ENCODE measurements at regions not wholly inside any gene's neighbourhood (a gene's known extent, or its start where the extent isn't known, plus 50 kb on each side); places are given as distances from the start of the nearest gene placed in this dataset.

DNA sequence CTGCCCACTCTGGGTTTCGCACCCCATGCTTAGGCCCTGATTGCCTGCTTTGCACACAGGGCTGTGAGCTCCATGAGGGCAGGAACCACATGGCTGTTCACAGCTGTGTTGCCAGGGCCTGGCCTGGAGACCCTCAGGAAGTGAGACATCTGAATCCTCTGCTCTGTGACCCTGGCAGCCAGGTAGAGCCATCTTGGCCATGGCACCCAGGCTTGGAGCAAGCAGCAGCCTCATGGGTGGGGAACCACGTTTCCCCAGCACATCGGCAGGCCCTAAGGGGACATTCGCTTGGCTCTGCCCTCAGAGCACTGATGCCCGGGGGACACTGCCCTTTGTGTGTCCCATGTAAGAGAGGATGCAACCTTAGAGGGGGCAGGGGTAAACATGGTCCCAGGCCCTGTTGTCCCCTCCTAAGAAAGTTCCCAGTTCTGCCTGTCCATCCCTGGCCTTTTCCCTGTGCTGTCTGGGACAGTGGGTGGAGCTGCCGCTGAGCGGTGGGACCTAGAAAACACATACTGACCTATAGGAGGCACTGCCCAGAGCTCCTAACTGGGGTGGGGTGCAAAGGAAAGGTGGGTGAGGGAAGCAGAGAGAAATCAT is 144.1 kb upstream of the IER5L start:
- no peak overlapping the region for H3K9ac ChIP-seq (ENCODE audit: low read depth in 1 of 2, low read length in 2 of 2)
- H3K36me3 ChIP-seq (ENCODE audit: control insufficient read depth in 2 of 2, insufficient read depth in 2 of 2, low read length in 2 of 2) = no peaks in the 10 kb centered on the region
- H3K9me3 ChIP-seq (ENCODE audit: control insufficient read depth in 2 of 2, low read length in 2 of 2) = no peaks in the 10 kb centered on the region
- no peaks in the 10 kb centered on the region for H3K27me3 ChIP-seq (ENCODE audit: control insufficient read depth in 2 of 2, insufficient read depth in 2 of 2, low read length in 2 of 2)
- no peak overlapping the region for H3K27ac ChIP-seq (ENCODE audit: low read depth in 2 of 2, low read length in 2 of 2)
- peaks cover 14% of the 10 kb centered on the region in 2 donors for H3K4me1 ChIP-seq (ENCODE audit: control insufficient read depth in 2 of 2, insufficient read depth in 2 of 2, low read length in 2 of 2)
- H3K4me3 ChIP-seq (ENCODE audit: low read length in 2 of 2) = no peak overlapping the region

DNA sequence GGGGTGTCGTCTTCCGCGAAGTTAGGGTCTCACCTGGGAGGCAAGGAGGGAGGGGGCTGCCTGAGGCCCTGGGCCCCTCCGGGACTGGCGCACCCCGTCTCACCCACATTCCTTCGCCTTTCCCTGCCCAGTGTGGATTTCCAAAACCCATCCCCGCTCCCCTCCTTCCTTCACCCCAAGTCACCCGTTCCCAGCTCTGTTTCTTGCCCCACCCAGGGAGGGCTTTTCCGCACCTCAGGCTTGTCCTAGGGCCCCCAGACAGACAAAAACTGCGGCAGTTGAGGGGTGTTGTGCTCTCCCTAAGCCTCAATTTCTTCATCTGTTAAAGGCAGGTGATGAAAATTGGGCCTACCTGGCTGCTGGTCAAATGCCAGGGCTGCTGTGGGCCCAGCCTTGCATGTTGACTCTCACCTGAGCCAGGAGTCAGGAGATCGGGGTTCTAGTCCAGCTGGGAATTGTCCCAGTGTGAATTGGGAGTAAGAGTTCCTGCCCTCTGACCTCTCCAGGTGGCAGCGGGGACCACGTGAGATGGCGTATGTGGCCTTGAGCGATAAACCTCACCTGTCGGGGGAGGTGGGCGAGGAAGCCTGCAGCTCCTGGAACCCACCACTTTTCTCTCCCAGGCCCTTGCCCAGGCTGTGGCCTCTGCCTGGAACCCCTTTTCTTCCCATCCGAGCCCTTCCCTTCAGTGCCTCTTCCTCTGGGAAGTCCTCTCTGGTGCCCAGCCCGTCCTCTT is 143.4 kb upstream of the IER5L start:
- peak overlapping the region; percentile 62 to 71 for H3K27ac ChIP-seq (ENCODE audit: low read depth in 2 of 2, low read length in 2 of 2)
- H3K9me3 ChIP-seq (ENCODE audit: control insufficient read depth in 2 of 2, low read length in 2 of 2) = no peaks in the 10 kb centered on the region
- H3K4me1 ChIP-seq (ENCODE audit: control insufficient read depth in 2 of 2, insufficient read depth in 2 of 2, low read length in 2 of 2) = peaks cover 14% of the 10 kb centered on the region in 2 donors
- H3K4me3 ChIP-seq (ENCODE audit: low read length in 2 of 2) = peak overlapping the region; percentile 46 to 47
- no peaks in the 10 kb centered on the region for H3K36me3 ChIP-seq (ENCODE audit: control insufficient read depth in 2 of 2, insufficient read depth in 2 of 2, low read length in 2 of 2)
- H3K9ac ChIP-seq (ENCODE audit: low read depth in 1 of 2, low read length in 2 of 2) = peak overlapping the region in 1 of 2 donors; percentile 65
- H3K27me3 ChIP-seq (ENCODE audit: control insufficient read depth in 2 of 2, insufficient read depth in 2 of 2, low read length in 2 of 2) = no peaks in the 10 kb centered on the region

DNA sequence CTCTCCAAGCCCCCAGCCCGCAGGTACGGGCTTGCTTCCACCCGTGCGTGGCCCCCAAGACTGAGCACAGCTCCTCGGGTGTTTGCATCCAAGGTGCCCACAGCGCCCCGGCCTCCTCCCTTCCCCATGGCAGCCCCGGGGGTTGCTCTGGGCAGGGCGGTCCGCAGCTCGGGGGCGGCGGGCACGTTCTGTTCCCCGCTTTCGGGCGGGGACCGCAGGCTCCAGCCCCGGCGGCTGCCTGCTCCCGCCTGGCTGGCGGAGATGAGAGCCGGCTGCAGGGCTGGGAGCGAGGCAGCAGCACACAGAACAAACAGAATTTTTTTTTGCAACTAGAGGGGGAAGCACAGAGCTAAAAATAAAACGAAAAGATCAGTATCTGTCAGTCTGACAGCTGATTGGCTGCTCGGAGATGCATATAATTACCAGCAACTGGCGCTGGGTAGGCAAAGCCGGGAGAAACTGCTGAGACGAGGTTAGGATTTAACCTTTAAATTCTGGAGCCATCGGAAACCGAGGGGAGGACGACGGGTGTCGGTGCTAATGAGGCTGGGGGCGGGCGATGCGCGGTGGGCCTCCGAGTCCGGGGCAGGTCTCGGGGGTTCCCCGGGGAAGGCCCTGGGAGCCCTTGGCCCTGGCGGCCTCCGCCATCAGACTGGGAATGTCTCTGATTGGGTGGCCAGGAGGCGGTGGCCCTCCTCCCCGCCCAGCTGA is 142.7 kb upstream of the IER5L start:
- Histone ChIP-seq H3K4me3 (ENCODE audit: low read length in 2 of 2) (peak overlapping the region; percentile 54 to 63), H3K27ac (ENCODE audit: low read depth in 2 of 2, low read length in 2 of 2) (peak overlapping the region; percentile 71 to 77), H3K36me3 (ENCODE audit: control insufficient read depth in 2 of 2, insufficient read depth in 2 of 2, low read length in 2 of 2) (no peaks in the 10 kb centered on the region), H3K9me3 (ENCODE audit: control insufficient read depth in 2 of 2, low read length in 2 of 2) (no peaks in the 10 kb centered on the region), H3K9ac (ENCODE audit: low read depth in 1 of 2, low read length in 2 of 2) (peak overlapping the region; percentile 52 to 65), H3K4me1 (ENCODE audit: control insufficient read depth in 2 of 2, insufficient read depth in 2 of 2, low read length in 2 of 2) (peaks cover 14% of the 10 kb centered on the region in 2 donors), H3K27me3 (ENCODE audit: control insufficient read depth in 2 of 2, insufficient read depth in 2 of 2, low read length in 2 of 2) (no peaks in the 10 kb centered on the region)

DNA sequence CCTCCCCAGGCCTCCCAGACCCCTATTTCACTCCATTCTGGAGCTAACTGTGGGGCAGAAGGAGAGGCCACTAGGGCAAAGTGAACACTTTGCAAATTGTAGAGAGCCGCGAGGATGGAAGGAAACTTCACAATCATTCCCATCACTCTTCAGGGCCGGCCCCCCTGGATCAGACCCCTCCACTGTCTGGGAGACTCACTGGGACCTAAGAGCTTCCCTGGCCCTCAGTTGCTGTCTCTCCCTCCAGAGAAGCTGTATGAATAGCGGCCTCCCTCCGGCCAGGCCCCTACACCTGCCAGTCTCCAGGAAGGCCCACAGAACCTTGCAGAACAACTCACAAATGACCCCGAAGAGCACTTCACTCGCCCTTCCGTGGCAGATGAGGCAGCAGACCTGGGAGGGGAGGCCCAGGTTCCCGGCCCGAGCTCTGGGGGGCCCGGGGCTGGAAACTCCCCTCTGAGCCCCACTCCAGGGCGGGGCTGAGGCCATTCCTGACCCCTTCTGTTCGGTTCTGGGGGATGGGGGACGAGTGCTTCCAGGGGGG is 141.9 kb upstream of the IER5L start:
- Histone ChIP-seq H3K9me3 (ENCODE audit: control insufficient read depth in 2 of 2, low read length in 2 of 2) (no peaks in the 10 kb centered on the region), H3K27ac (ENCODE audit: low read depth in 2 of 2, low read length in 2 of 2) (peak overlapping the region; percentile 71 to 77), H3K27me3 (ENCODE audit: control insufficient read depth in 2 of 2, insufficient read depth in 2 of 2, low read length in 2 of 2) (no peaks in the 10 kb centered on the region), H3K9ac (ENCODE audit: low read depth in 1 of 2, low read length in 2 of 2) (peak overlapping the region; percentile 52 to 65), H3K4me1 (ENCODE audit: control insufficient read depth in 2 of 2, insufficient read depth in 2 of 2, low read length in 2 of 2) (peaks cover 14 to 16% of the 10 kb centered on the region in 2 donors), H3K36me3 (ENCODE audit: control insufficient read depth in 2 of 2, insufficient read depth in 2 of 2, low read length in 2 of 2) (no peaks in the 10 kb centered on the region), H3K4me3 (ENCODE audit: low read length in 2 of 2) (peak overlapping the region; percentile 54 to 63)

DNA sequence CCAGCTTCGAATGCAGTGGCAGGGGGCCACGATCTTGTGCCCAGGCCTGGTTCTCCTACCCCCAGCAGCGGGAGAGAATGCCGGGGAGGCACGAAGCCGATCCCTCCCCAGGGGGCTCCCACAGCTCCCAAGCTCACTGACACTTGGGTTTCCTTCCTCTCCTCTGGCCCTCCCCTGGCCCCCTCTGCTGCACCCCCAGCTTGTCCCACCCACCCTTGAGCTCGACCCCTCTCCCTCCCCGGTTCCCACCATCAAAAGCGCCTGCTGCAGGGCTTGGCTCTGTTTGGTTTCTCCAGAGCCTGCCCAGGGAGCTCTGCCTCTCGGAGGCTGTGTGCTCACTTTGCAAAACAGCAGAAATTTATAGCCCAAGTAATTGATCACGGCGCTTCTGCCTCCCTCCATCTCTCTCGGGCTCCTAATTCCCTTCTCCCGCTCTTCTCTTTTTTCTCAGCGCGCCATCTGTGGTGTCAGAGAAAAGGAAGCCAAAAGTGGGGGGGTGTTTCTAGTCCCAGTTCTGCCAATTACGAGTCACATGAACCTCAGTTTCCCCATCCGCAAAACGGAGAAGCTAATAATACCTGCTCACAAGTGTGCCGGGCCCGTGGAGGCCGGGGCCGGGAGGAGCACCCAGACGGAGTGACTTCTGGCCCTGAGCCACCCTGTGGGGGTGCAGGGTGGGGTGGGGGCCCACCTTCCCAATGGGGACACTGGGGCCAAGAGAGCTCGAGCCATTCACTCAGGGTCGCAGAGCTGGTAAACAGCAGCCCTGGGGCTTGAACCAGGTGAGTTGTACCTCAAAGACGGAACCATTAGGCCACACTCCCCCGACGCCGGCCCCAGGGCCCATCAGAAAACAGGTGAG is 141.2 kb upstream of the IER5L start:
- H3K4me3 ChIP-seq (ENCODE audit: low read length in 2 of 2) = no peak overlapping the region
- peaks cover 14 to 16% of the 10 kb centered on the region in 2 donors for H3K4me1 ChIP-seq (ENCODE audit: control insufficient read depth in 2 of 2, insufficient read depth in 2 of 2, low read length in 2 of 2)
- H3K36me3 ChIP-seq (ENCODE audit: control insufficient read depth in 2 of 2, insufficient read depth in 2 of 2, low read length in 2 of 2) = no peaks in the 10 kb centered on the region
- no peaks in the 10 kb centered on the region for H3K27me3 ChIP-seq (ENCODE audit: control insufficient read depth in 2 of 2, insufficient read depth in 2 of 2, low read length in 2 of 2)
- no peaks in the 10 kb centered on the region for H3K9me3 ChIP-seq (ENCODE audit: control insufficient read depth in 2 of 2, low read length in 2 of 2)
- peak overlapping the region; percentile 71 to 77 for H3K27ac ChIP-seq (ENCODE audit: low read depth in 2 of 2, low read length in 2 of 2)
- H3K9ac ChIP-seq (ENCODE audit: low read depth in 1 of 2, low read length in 2 of 2) = no peak overlapping the region

DNA sequence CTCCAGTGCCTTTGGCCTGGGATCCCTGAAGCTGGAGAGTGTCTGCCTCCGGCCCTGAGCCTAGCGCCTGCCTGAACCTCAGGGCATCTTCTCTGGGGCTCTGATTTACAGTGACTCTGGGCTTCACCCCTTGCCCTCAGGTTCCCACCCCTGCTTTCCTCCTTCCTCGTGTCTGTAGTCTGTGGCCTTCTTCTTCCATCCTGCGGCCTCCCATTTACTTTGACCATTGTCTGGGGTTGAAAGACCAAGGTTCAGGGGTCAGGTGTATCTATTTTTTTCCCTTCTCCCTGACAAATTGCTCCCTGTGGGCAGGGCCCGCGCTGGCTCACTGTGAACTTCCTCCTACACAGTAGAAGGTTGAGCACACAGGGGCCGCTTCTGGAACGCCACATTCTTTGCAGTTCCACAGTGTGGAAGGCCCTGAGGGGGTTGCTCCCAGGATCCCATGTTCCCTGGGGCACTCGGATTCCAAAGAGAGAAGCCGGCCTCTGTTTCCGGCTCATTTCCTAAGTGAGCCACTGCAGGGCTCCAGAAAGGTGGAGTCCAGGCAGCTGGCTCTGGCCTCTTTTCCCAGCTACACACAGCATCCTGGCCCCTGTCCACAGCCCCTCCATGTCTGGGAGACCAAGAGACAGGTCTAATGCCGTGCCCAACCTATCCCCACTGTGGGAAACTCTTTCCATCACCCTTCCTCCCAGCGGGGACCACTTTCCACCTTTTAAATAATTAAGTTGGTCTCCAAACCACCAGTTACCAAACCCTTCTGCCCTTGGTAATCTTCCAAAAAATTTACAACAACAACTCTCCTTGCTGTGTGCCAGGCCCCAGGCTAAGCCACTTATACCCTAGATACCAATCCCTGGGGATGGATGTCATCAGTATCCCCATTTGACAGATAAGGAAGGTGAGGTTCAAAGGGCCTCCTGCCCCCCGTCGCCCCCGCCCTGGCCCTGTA is 140.3 kb upstream of the IER5L start:
- Histone ChIP-seq H3K9me3 (ENCODE audit: control insufficient read depth in 2 of 2, low read length in 2 of 2) (no peaks in the 10 kb centered on the region), H3K4me1 (ENCODE audit: control insufficient read depth in 2 of 2, insufficient read depth in 2 of 2, low read length in 2 of 2) (peaks cover 14 to 16% of the 10 kb centered on the region in 2 donors), H3K36me3 (ENCODE audit: control insufficient read depth in 2 of 2, insufficient read depth in 2 of 2, low read length in 2 of 2) (no peaks in the 10 kb centered on the region), H3K27ac (ENCODE audit: low read depth in 2 of 2, low read length in 2 of 2) (peak overlapping the region in 1 of 2 donors; percentile 9), H3K9ac (ENCODE audit: low read depth in 1 of 2, low read length in 2 of 2) (no peak overlapping the region), H3K27me3 (ENCODE audit: control insufficient read depth in 2 of 2, insufficient read depth in 2 of 2, low read length in 2 of 2) (no peaks in the 10 kb centered on the region), H3K4me3 (ENCODE audit: low read length in 2 of 2) (no peak overlapping the region)

DNA sequence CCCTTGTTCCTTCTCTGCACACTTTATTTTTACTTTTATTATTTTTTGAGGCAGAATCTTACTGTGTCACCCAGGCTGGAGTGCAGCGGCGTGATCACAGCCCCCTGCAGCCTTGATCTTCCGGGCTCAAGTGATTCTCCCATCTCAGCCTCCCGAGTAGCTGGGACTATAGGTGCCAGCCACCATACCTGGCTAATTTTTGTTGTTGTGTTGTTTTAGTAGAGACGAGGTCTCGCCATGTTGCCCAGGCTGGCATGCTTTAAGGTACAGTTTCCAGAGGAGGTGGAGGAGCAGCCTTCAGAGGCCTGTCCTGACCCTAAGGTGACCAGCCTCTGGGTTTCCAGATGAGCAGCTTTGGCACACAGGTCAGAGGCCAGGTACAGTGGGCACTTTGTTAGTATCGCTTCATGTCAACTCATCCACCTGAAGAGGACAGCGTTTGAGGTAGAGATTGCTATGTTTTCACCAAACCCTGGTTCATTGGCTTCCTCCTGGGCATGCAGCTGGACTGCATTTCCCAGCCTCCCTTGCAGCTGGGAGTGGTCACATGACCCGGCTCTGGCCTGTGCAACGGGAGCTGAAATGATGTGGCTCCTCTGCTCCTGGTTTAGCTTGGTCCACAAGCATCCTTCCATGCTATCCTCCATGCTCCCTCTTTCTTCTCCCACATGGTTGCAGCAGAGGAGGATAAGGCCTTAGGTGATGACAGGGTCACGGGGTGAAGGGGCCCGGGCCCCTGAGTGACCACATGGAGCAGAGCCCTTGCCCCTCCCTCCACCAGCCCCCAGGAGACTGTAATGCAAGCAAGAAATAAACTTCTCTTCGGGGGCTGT is 139.3 kb upstream of the IER5L start:
- Histone ChIP-seq H3K27ac (ENCODE audit: low read depth in 2 of 2, low read length in 2 of 2) (no peak overlapping the region), H3K4me1 (ENCODE audit: control insufficient read depth in 2 of 2, insufficient read depth in 2 of 2, low read length in 2 of 2) (peaks cover 14 to 16% of the 10 kb centered on the region in 2 donors)

DNA sequence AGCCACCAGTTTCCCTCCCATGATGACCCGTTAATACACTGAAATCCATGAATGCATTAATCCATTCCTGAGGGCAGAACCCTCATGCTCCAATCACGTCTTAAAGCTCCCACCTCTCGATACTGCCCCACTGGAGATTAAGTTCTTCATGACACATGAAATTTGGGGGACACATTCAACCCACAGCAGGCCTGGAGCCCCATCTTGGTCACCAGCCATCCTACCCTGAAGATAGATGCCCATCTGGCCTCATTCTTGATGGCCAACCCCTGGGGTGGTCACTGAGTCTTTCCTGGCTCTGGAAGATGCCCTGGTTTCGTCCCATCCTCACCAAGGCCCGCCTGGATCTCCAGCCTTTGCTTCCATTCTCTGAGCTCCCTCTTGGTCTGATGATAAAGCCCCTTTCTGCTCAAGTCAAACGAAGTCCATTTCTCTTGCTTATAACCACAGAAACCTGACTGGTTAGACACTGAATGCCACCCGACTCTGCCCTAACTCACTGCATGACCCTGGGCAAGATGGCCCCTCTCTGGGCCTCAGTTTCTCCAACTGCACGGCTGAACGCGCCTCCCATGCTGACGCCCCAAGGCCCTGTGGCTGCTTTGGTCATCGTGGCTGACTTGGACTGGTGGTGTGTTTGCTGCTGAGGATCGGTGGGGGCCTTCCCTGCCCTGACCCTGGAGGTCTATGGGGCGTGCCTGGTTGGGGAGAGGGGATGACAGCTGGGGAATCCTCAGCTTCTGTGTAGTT is 138.4 kb upstream of the IER5L start:
- H3K27ac ChIP-seq (ENCODE audit: low read depth in 2 of 2, low read length in 2 of 2) = no peak overlapping the region
- no peaks in the 10 kb centered on the region for H3K27me3 ChIP-seq (ENCODE audit: control insufficient read depth in 2 of 2, insufficient read depth in 2 of 2, low read length in 2 of 2)
- no peaks in the 10 kb centered on the region for H3K9me3 ChIP-seq (ENCODE audit: control insufficient read depth in 2 of 2, low read length in 2 of 2)
- H3K4me1 ChIP-seq (ENCODE audit: control insufficient read depth in 2 of 2, insufficient read depth in 2 of 2, low read length in 2 of 2) = peaks cover 14 to 16% of the 10 kb centered on the region in 2 donors
- H3K36me3 ChIP-seq (ENCODE audit: control insufficient read depth in 2 of 2, insufficient read depth in 2 of 2, low read length in 2 of 2) = no peaks in the 10 kb centered on the region
- no peak overlapping the region for H3K9ac ChIP-seq (ENCODE audit: low read depth in 1 of 2, low read length in 2 of 2)
- no peak overlapping the region for H3K4me3 ChIP-seq (ENCODE audit: low read length in 2 of 2)

More for the DNA sequence above, 139.3 kb upstream of the IER5L start:
- Histone ChIP-seq H3K9me3 (ENCODE audit: control insufficient read depth in 2 of 2, low read length in 2 of 2) (no peaks in the 10 kb centered on the region), H3K9ac (ENCODE audit: low read depth in 1 of 2, low read length in 2 of 2) (no peak overlapping the region), H3K27me3 (ENCODE audit: control insufficient read depth in 2 of 2, insufficient read depth in 2 of 2, low read length in 2 of 2) (no peaks in the 10 kb centered on the region), H3K36me3 (ENCODE audit: control insufficient read depth in 2 of 2, insufficient read depth in 2 of 2, low read length in 2 of 2) (no peaks in the 10 kb centered on the region), H3K4me3 (ENCODE audit: low read length in 2 of 2) (no peak overlapping the region)
